Activated CD4-positive, alpha-beta T cell treated with anti-CD3 and anti-CD28 coated beads, Interleukin-2, amount 10 ng/mL, durations not matched to agents 7 days and 5 days (primary cell): ENCODE measurements at regions not wholly inside any gene's neighbourhood (a gene's known extent, or its start where the extent isn't known, plus 50 kb on each side); places are given as distances from the start of the nearest gene placed in this dataset.
"Not testable (repeated sequence)": the region's sequence is repeated elsewhere in the genome, so short reads cannot be mapped to it uniquely, and the experiment has no call there.

Experiments used
- CTCF ChIA-PET: fragments of 350-600 bp; sonication (Branson Sonifier 250); formaldehyde crosslinking; loops from one replicate; lab custom pipeline; 2021; ENCODE audit warnings: antibody characterized with exemption; lab: Charles Lee
- POLR2A ChIA-PET: fragments of 350-600 bp; sonication (Branson Sonifier 250); formaldehyde crosslinking; loops from one replicate; lab custom pipeline; 2021; ENCODE audit warnings: antibody characterized with exemption; lab: Charles Lee
- DNase-seq: peaks from one replicate; pipeline ENCODE4 v3.0.0-alpha.2; 2020
- H3K27ac Mint-ChIP-seq: one replicate; pipeline ENCODE4 v1.8.0; 2021; ENCODE audit warnings: mild to moderate bottlenecking, moderate library complexity, mixed read lengths
- H3K27me3 Mint-ChIP-seq: one replicate; pipeline ENCODE4 v1.8.0; 2021; ENCODE audit warnings: mixed read lengths
- H3K36me3 Mint-ChIP-seq: one replicate; pipeline ENCODE4 v1.8.0; 2021; ENCODE audit warnings: low read depth, mixed read lengths
- H3K4me1 Mint-ChIP-seq: one replicate; pipeline ENCODE4 v1.8.0; 2021; ENCODE audit warnings: mixed read lengths
- H3K4me3 Mint-ChIP-seq: one replicate; pipeline ENCODE4 v1.8.0; 2021; ENCODE audit warnings: mild to moderate bottlenecking, moderate library complexity, mixed read lengths
- H3K9me3 Mint-ChIP-seq: one replicate; pipeline ENCODE4 v1.8.0; 2021; ENCODE audit warnings: mixed read lengths

DNA sequence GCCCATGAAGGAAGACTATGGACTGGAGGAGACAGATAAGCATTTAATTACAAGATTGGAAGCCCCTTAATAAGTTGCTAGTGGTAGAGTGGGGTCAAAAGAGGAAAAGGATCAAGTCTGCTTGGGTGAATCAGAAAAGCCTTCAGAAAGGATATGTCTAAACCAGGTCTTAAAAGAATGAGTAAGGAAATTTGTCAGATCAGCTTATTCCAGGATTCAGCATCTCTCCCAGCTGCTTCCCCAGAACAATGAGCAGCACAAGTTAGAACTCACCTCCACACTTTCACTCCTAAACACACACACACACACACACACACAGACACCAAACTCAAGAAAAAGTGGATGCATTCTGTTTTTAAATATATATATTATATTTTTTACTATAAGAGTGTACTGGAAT is 166.5 kb downstream of the CPEB2 start:
- POLR2A ChIA-PET, result no interaction called here
- CTCF ChIA-PET, result no interaction called here
- H3K4me1 Mint-ChIP-seq, result no peaks in the 10 kb centered on the region
- H3K27me3 Mint-ChIP-seq, result peaks cover 7% of the 10 kb centered on the region
- DNase-seq, result no peak
- H3K27ac Mint-ChIP-seq, result no peak overlapping the region
- no peak overlapping the region for H3K4me3 Mint-ChIP-seq
- peaks cover 4% of the 10 kb centered on the region for H3K9me3 Mint-ChIP-seq
- H3K36me3 Mint-ChIP-seq, result no peaks in the 10 kb centered on the region

DNA sequence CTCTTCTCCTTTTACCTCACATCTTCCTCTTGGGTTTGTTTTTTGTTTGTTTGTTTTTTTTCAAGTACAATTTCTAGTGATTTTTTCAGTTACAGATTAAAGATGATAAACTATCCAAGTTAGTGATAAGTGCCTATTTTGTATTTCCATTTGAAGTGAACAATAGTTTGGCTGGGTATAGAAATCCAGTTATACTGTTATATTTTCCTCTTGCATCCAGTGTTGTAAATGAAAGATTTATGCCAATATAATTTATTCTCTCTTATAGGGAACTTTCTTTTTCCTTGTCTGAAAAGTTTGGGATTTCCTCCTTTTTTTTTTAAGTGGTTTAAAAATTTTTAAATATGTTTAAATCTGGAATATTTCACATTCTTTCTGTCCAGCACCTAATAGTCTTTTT is 169.4 kb downstream of the CPEB2 start:
- H3K4me3 Mint-ChIP-seq, result no peak overlapping the region

DNA sequence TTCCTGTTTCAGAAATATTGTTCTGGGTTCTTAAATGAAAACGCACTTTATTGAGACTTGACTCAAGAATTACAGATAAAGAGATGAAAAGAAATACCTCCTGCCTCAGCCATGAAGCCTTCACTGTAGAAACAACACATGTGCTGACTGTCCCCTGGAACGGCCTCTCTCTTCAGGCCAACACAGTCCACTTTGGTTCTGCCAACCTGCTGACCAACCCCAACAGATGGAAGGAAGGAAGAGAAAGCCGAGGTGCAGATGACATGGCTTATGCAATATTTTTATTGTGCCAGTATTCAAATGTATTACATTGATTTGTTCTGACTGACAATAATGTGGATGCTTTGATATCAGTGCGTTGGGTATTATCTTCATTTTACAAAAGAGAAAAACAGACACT is 171.0 kb downstream of the CPEB2 start:
- CTCF ChIA-PET, result no interaction called here
- POLR2A ChIA-PET, result no interaction called here
- H3K4me1 Mint-ChIP-seq, result no peaks in the 10 kb centered on the region
- peaks cover 3% of the 10 kb centered on the region for H3K27me3 Mint-ChIP-seq
- no peak overlapping the region for H3K4me3 Mint-ChIP-seq
- H3K27ac Mint-ChIP-seq, result no peak overlapping the region
- no peak for DNase-seq
- peaks cover 4% of the 10 kb centered on the region for H3K9me3 Mint-ChIP-seq
- H3K36me3 Mint-ChIP-seq, result no peaks in the 10 kb centered on the region

More for the DNA sequence above, 169.4 kb downstream of the CPEB2 start:
- H3K27ac Mint-ChIP-seq, result no peak overlapping the region
- H3K27me3 Mint-ChIP-seq, result peaks cover 5% of the 10 kb centered on the region
- H3K36me3 Mint-ChIP-seq, result no peaks in the 10 kb centered on the region
- peaks cover 4% of the 10 kb centered on the region for H3K9me3 Mint-ChIP-seq
- ChIA-PET POLR2A (no interaction called here), CTCF (no interaction called here)
- no peak for DNase-seq
- no peaks in the 10 kb centered on the region for H3K4me1 Mint-ChIP-seq

DNA sequence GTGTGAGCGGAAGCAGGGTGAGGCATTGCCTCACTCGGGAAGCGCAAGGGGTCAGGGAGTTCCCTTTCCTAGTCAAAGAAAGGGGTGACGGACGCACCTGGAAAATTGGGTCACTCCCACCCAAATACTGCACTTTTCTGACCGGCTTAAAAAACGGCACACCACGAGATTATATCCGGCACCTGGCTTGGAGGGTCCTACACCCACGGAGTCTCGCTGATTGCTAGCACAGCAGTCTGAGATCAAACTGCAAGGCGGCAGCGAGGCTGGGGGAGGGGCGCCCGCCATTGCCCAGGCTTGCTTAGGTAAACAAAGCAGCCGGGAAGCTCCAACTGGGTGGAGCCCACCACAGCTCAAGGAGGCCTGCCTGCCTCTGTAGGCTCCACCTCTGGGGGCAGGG is 171.9 kb downstream of the CPEB2 start:
- H3K9me3 Mint-ChIP-seq, H3K27ac Mint-ChIP-seq, H3K4me3 Mint-ChIP-seq, H3K4me1 Mint-ChIP-seq, POLR2A ChIA-PET, H3K27me3 Mint-ChIP-seq, H3K36me3 Mint-ChIP-seq, CTCF ChIA-PET, DNase-seq: not testable (repeated sequence)

DNA sequence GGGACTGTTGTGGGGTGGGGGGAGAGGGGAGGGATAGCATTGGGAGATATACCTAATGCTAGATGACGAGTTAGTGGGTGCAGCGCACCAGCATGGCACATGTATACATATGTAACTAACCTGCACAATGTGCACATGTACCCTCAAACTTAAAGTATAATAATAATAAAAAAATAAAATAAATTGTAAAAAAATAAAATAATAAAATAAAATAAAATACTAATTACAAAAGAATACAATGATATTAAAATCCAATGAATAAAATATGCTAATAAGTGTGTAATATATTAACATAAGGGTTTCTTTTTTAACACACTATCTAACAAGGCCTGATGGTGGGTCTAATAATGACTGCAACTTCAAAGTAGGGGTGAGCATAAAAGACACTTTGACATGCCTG is 177.6 kb downstream of the CPEB2 start:
- POLR2A ChIA-PET, H3K36me3 Mint-ChIP-seq, H3K9me3 Mint-ChIP-seq, DNase-seq, H3K27me3 Mint-ChIP-seq, H3K4me3 Mint-ChIP-seq, CTCF ChIA-PET, H3K27ac Mint-ChIP-seq: not testable (repeated sequence)
- peaks cover 12% of the 10 kb centered on the region for H3K4me1 Mint-ChIP-seq

DNA sequence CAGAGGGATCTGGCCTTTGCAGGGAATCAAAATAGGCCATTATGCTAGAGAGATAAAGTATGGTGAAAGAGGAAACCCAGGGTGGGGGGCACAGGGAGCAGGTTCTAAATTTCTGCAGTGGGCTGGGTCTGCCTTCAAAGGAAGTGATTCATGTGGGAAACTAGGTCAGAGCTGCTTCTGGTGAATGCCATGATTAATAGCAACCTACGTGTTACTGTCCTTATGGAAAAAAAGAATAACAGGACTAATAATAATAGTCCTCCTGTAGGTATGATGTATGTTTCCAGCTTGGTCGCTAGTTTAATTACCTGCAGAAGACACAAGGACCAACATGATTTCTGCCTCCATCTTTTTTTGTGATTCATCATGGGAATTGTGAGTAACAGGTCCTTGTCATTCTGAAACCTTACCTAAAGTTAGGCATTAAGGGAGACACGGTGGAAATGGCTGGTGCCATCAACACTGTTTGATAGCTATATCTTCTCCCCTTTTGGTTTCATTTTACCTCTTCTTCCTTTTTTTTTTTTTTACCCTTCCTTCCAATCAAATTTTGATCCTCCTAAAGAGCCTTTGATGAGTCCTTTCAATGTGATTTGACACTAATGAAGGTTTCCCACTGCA is 180.4 kb downstream of the CPEB2 start:
- no peak overlapping the region for H3K27ac Mint-ChIP-seq
- H3K9me3 Mint-ChIP-seq, result no peaks in the 10 kb centered on the region
- H3K27me3 Mint-ChIP-seq, result no peaks in the 10 kb centered on the region
- H3K36me3 Mint-ChIP-seq, result no peaks in the 10 kb centered on the region
- H3K4me1 Mint-ChIP-seq, result peaks cover 12% of the 10 kb centered on the region
- no peak for DNase-seq
- H3K4me3 Mint-ChIP-seq, result no peak overlapping the region
- ChIA-PET CTCF (interaction anchor here (0.7 kb wide), 1 partner anchor 15 kb away, joined by 3 read pairs; no protein-coding TSS in a partner anchor), POLR2A (no interaction called here)

DNA sequence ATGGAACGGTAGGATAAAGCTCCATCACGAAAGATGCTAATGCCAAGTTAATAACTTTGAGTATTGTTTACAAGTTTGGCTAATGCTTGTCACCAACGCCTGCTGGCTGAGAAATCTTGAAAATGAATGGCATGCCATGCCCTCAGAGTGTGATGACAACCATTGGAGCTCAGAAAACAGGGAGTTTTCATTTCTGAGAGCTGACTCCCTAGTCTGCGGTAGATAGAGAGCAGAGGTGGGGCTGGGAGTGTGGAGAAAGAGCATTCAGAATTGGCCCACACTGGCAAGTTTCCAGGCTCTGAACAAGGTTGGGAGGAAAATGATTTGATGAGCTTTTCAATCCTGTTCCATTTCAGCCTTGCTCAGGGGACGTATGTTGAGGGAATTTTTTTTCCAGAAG is 183.9 kb downstream of the CPEB2 start:
- POLR2A ChIA-PET, result no interaction called here
- peaks cover 5% of the 10 kb centered on the region for H3K27me3 Mint-ChIP-seq
- no peaks in the 10 kb centered on the region for H3K36me3 Mint-ChIP-seq
- no peak overlapping the region for H3K4me3 Mint-ChIP-seq
- H3K9me3 Mint-ChIP-seq, result no peaks in the 10 kb centered on the region
- DNase-seq, result no peak
- CTCF ChIA-PET, result no interaction called here
- no peak overlapping the region for H3K27ac Mint-ChIP-seq
- peaks cover 12% of the 10 kb centered on the region for H3K4me1 Mint-ChIP-seq

DNA sequence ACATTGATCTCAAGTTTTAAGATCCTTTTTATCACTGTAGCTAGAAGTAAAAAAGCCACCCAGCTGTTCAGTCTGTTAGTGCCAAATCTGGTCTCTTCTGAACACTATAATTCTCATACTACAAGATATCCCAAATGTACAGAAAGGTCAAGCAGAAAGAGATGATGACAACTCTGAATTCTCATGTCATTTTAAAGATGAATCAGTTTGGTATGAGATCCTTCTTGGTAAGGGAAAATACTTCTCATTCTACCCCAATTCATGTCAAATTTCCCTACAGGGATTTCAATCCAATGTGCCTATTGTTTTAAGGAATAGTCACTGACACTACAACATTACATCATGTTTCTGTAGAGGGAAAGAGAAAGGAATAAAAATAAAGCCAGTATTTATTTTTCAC is 184.5 kb downstream of the CPEB2 start:
- DNase-seq, result no peak
- H3K27me3 Mint-ChIP-seq, result peaks cover 5% of the 10 kb centered on the region
- H3K36me3 Mint-ChIP-seq, result no peaks in the 10 kb centered on the region
- ChIA-PET CTCF (no interaction called here), POLR2A (no interaction called here)
- no peak overlapping the region for H3K4me3 Mint-ChIP-seq
- H3K27ac Mint-ChIP-seq, result no peak overlapping the region
- peaks cover 12% of the 10 kb centered on the region for H3K4me1 Mint-ChIP-seq
- no peaks in the 10 kb centered on the region for H3K9me3 Mint-ChIP-seq

DNA sequence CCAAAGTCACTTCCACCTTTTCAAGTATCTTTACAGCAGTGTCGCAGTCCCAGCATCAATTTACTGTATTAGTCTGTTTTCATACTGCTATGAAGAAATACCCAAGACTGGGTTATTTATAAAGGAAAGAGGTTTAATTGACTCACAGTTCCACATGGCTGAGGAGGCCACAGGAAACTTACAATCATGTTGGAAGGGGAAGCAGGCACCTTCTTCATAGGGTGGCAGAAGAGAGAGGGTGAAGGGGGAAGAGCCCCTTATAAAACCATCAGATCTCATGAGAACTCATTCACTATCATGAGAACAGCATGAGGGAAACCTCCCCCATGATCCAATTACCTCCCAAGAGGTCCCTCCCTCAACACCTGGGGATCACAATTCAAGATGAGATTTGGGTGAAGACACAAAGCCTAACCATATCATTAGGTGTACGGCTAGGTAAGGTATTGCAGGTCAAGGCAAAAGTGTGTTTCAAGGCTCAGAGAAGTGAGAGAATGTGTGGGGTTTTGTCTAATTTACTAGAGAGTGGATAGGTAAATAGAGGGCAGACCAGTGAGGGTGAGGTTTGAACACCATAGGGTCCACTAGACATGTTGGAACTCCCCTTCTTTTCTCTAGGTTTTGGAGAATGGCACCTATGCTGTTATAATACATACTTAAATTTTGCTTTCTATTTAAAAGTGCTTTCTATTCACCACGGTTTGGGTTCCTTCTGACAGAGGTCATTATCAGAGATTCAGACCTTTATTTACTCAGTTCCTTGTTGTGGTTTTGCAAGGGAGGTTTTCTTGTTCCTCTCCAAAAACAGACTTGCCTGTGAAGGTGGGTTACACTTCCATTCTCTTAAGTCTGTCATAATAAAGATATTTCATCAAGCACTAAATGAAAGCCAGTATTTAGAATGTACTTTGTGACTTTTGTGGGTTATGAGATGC is 186.6 kb downstream of the CPEB2 start:
- peaks cover 5% of the 10 kb centered on the region for H3K27me3 Mint-ChIP-seq
- H3K9me3 Mint-ChIP-seq, result no peaks in the 10 kb centered on the region
- no peak for DNase-seq
- POLR2A ChIA-PET, result no interaction called here
- CTCF ChIA-PET, result no interaction called here
- H3K36me3 Mint-ChIP-seq, result no peaks in the 10 kb centered on the region
- H3K4me1 Mint-ChIP-seq, result no peaks in the 10 kb centered on the region
- H3K4me3 Mint-ChIP-seq, result no peak overlapping the region
- no peak overlapping the region for H3K27ac Mint-ChIP-seq

DNA sequence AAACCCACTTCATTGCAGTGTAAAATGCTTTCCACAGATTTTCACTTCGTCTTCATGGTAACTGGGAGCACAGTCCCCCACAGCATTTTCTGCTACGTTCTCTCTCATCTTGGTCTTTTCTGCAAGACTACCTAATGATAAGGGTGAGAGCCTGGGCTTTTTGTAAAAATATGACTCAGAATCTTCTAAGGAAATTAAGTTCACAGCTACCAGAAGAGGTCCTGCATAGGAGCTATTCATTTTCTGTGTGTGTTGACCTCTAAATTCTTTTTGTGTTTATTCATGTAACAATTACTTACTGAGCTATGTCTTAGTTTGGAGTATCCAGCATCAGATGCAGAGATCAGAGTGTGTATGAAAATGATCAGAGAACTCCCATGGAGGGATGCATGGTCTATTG is 192.2 kb downstream of the CPEB2 start:
- DNase-seq, result no peak
- CTCF ChIA-PET, result interaction anchor here (0.6 kb wide), 2 partner anchors 11 to 20 kb away, joined by 3 read pairs; no protein-coding TSS in a partner anchor
- H3K36me3 Mint-ChIP-seq, result no peaks in the 10 kb centered on the region
- no peak overlapping the region for H3K27ac Mint-ChIP-seq
- POLR2A ChIA-PET, result no interaction called here
- H3K4me1 Mint-ChIP-seq, result no peaks in the 10 kb centered on the region
- H3K4me3 Mint-ChIP-seq, result no peak overlapping the region
- H3K27me3 Mint-ChIP-seq, result no peaks in the 10 kb centered on the region
- no peaks in the 10 kb centered on the region for H3K9me3 Mint-ChIP-seq

DNA sequence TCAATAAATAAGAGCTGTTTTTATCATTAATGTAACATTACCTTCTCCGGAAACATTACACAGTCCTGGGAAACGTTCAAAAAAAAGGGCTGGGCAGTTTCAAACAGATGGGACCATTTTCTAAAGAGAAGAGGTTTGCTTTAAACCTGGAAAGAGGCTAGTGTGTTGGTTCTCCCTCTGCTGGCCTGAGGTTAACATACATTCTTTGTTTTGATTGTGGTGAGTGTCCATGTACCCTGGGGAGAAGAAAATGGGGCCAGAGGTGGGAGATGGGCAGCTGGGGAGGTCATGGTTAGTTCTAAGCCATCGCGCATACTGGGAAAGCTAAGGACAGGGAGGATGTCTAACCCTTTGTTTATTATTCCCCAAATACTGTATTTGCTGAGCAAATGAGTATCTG is 194.7 kb downstream of the CPEB2 start:
- DNase-seq, result no peak
- POLR2A ChIA-PET, result no interaction called here
- Mint-ChIP-seq H3K4me1 (no peaks in the 10 kb centered on the region), H3K4me3 (no peak overlapping the region), H3K9me3 (no peaks in the 10 kb centered on the region), H3K27me3 (no peaks in the 10 kb centered on the region), H3K36me3 (no peaks in the 10 kb centered on the region), H3K27ac (no peak overlapping the region)
- CTCF ChIA-PET, result interaction anchor here (0.5 kb wide), 1 partner anchor 173 kb away, joined by 4 read pairs; no protein-coding TSS in a partner anchor

DNA sequence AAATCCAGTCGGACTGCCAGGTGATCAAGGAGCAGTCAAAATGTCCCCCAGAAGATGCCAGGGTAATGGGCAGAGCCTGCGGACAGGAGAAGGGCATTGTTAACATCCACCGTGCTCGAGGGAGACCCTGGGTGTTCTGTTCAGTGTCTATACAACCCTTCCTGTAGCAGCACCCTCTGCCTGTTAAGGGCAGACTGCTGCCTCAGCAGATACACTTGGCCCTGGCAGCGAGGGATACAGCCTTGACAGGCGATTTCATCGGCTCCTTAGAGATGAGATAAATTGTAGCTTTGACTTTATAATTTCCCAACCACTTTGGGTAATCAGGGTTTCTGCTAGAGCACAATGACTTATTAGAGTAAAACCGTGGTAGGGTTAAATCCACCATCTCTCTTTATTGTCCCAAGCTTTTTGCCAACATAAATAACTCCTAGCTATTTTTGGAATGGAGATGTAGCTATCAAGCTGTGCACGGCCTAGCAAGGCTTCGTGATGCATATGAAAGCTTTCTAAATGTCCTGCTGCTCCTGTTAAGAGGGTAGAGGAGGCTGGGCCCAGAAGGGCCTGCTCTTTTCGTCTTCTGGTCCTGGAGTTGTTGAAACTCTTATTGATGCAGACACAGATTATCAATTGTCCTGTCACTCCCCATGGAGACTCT is 195.9 kb downstream of the CPEB2 start:
- H3K4me3 Mint-ChIP-seq, result no peak overlapping the region
- no peaks in the 10 kb centered on the region for H3K9me3 Mint-ChIP-seq
- POLR2A ChIA-PET, result no interaction called here
- no peak overlapping the region for H3K27ac Mint-ChIP-seq
- CTCF ChIA-PET, result no interaction called here
- no peak for DNase-seq
- H3K4me1 Mint-ChIP-seq, result no peaks in the 10 kb centered on the region
- H3K36me3 Mint-ChIP-seq, result no peaks in the 10 kb centered on the region
- H3K27me3 Mint-ChIP-seq, result no peaks in the 10 kb centered on the region

DNA sequence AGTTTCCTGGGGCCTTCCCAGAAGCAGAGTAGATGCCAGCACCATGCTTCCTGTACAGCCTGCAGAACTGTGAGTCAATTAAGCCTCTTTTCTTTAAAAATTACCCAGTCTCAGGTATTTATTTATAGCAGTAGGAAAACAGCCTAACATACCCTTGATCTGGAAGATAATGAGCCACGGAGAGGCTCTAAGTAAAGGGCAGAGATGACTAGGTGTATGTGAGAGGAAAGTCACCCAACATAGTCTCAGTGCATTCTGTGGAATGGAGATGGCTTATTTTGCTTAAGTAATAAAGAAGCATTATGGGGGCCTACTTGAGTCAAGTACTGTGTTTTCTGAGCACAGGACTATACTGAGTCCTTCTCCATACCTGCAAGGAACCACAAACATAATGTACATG is 199.5 kb downstream of the CPEB2 start:
- ChIA-PET CTCF (no interaction called here), POLR2A (no interaction called here)
- H3K36me3 Mint-ChIP-seq, result no peaks in the 10 kb centered on the region

More for the DNA sequence above, 199.5 kb downstream of the CPEB2 start:
- H3K4me3 Mint-ChIP-seq, result no peak overlapping the region
- DNase-seq, result no peak
- H3K9me3 Mint-ChIP-seq, result peaks cover 16% of the 10 kb centered on the region
- H3K27ac Mint-ChIP-seq, result no peak overlapping the region
- H3K4me1 Mint-ChIP-seq, result no peaks in the 10 kb centered on the region
- H3K27me3 Mint-ChIP-seq, result no peaks in the 10 kb centered on the region
